H9 (cell line): ENCODE measurements at regions not wholly inside any gene's neighbourhood (a gene's known extent, or its start where the extent isn't known, plus 50 kb on each side); places are given as distances from the start of the nearest gene placed in this dataset.

Experiments
- DNase-seq: peaks from one replicate; pipeline ENCODE4 v3.0.0-alpha.2; 2017
- H2AFZ ChIP-seq: one replicate; pipeline ENCODE4 v1.6.1; 2013; ENCODE audit warnings: mild to moderate bottlenecking, low read length, control low read depth, moderate library complexity
- H2AK5ac ChIP-seq: 2 replicates; pipeline ENCODE4 v1.6.1; 2013; ENCODE audit warnings: low read length, control low read depth, mixed read lengths; ENCODE audit not compliant: insufficient read length
- H2BK120ac ChIP-seq: one replicate; pipeline ENCODE4 v1.6.1; 2013; ENCODE audit warnings: low read depth, mild to moderate bottlenecking, low read length, control low read depth, inconsistent platforms; ENCODE audit not compliant: poor library complexity, severe bottlenecking
- H2BK12ac ChIP-seq: 2 replicates; pipeline ENCODE4 v1.6.1; 2013; ENCODE audit warnings: low read length, control low read depth, mixed read lengths, low read depth; ENCODE audit not compliant: insufficient read length
- H2BK15ac ChIP-seq: 2 replicates; pipeline ENCODE4 v1.6.1; 2013; ENCODE audit warnings: low read depth, low read length, control low read depth
- H2BK20ac ChIP-seq: one replicate; pipeline ENCODE4 v1.6.1; 2013; ENCODE audit warnings: low read depth, mild to moderate bottlenecking, low read length, control low read depth, inconsistent platforms; ENCODE audit not compliant: poor library complexity, severe bottlenecking
- H2BK5ac ChIP-seq: 2 replicates; pipeline ENCODE4 v1.6.1; 2013; ENCODE audit warnings: low read length, control low read depth, mixed read lengths; ENCODE audit not compliant: insufficient read length
- H3K14ac ChIP-seq: 2 replicates; pipeline ENCODE4 v1.6.1; 2013; ENCODE audit warnings: low read length, control low read depth; ENCODE audit not compliant: insufficient read depth
- H3K18ac ChIP-seq: 2 replicates; pipeline ENCODE4 v1.6.1; 2013; ENCODE audit warnings: low read depth, mild to moderate bottlenecking, mixed read lengths, low read length, control low read depth; ENCODE audit not compliant: insufficient read length
- H3K23ac ChIP-seq: 2 replicates; pipeline ENCODE4 v1.6.1; 2013; ENCODE audit warnings: low read length, control low read depth, mixed read lengths, low read depth; ENCODE audit not compliant: insufficient read length
- H3K23me2 ChIP-seq: 2 replicates; pipeline ENCODE4 v1.6.1; 2013; ENCODE audit warnings: low read depth, mild to moderate bottlenecking, mixed read lengths, low read length, control low read depth; ENCODE audit not compliant: insufficient read length, poor library complexity, severe bottlenecking
- H3K27ac ChIP-seq: 2 replicates; pipeline ENCODE4 v1.5.1; 2013; ENCODE audit warnings: low read length, control low read depth, mixed read lengths, low read depth; ENCODE audit not compliant: insufficient read length
- H3K27me3 ChIP-seq: 2 replicates; pipeline ENCODE4 v1.6.1; 2013; ENCODE audit warnings: low read length, control low read depth, inconsistent platforms; ENCODE audit not compliant: insufficient read depth
- H3K4ac ChIP-seq: 2 replicates; pipeline ENCODE4 v1.6.1; 2013; ENCODE audit warnings: low read depth, mild to moderate bottlenecking, control low read depth, inconsistent platforms, low read length, moderate library complexity
- H3K4me1 ChIP-seq: 2 replicates; pipeline ENCODE4 v1.6.1; 2013; ENCODE audit warnings: low read length, control low read depth, inconsistent platforms; ENCODE audit not compliant: insufficient read depth
- H3K4me2 ChIP-seq: 2 replicates; pipeline ENCODE4 v1.6.1; 2013; ENCODE audit warnings: low read length, control low read depth, mixed read lengths; ENCODE audit not compliant: insufficient read length, insufficient read depth
- H3K56ac ChIP-seq: 2 replicates; pipeline ENCODE4 v1.6.1; 2013; ENCODE audit warnings: low read depth, mild to moderate bottlenecking, mixed read lengths, low read length, control low read depth; ENCODE audit not compliant: insufficient read length
- H3K79me1 ChIP-seq: 2 replicates; pipeline ENCODE4 v1.6.1; 2013; ENCODE audit warnings: low read depth, mild to moderate bottlenecking, moderate library complexity, low read length, control low read depth, inconsistent platforms; ENCODE audit not compliant: insufficient read depth, poor library complexity, severe bottlenecking
- H3K79me2 ChIP-seq: 2 replicates; pipeline ENCODE4 v1.6.1; 2013; ENCODE audit warnings: low read length, control low read depth, inconsistent platforms; ENCODE audit not compliant: insufficient read depth
- H3K9ac ChIP-seq: 2 replicates; pipeline ENCODE4 v1.6.1; 2013; ENCODE audit warnings: low read length, control low read depth, mixed read lengths; ENCODE audit not compliant: insufficient read length; ENCODE audit errors: extremely low read depth
- H3K9me3 ChIP-seq: one replicate; pipeline ENCODE4 v1.6.1; 2013; ENCODE audit warnings: low read depth, low read length, inconsistent platforms; ENCODE audit not compliant: control insufficient read depth
- H3T11ph ChIP-seq: one replicate; pipeline ENCODE4 v1.6.1; 2013; ENCODE audit warnings: mild to moderate bottlenecking, low read length, control low read depth, inconsistent platforms
- H4K20me1 ChIP-seq: one replicate; pipeline ENCODE4 v1.6.1; 2013; ENCODE audit not compliant: control insufficient read depth, insufficient read length, insufficient read depth
- H4K5ac ChIP-seq: 2 replicates; pipeline ENCODE4 v1.6.1; 2013; ENCODE audit warnings: low read depth, mild to moderate bottlenecking, mixed read lengths, low read length, control low read depth; ENCODE audit not compliant: insufficient read length
- H4K8ac ChIP-seq: replicated peaks from 2 replicates; pipeline ENCODE4 v1.6.1; 2013; ENCODE audit warnings: low read length, control low read depth, mixed read lengths, low read depth; ENCODE audit not compliant: insufficient read length
- H4K91ac ChIP-seq: 2 replicates; pipeline ENCODE4 v1.6.1; 2013; ENCODE audit warnings: low read depth, mild to moderate bottlenecking, moderate library complexity, mixed read lengths, low read length, control low read depth; ENCODE audit not compliant: insufficient read length
- H3K27ac Mint-ChIP-seq, 3 experiments: 2 replicates in 2 of 3; 3 replicates in 1 of 3; pipeline ENCODE4 v1.8.0; 2020 to 2021; ENCODE audit warnings: mixed read lengths in 3 of 3, mild to moderate bottlenecking in 1 of 3, moderate library complexity in 1 of 3
- H3K27me3 Mint-ChIP-seq: 2 replicates; pipeline ENCODE4 v1.8.0; 2021; ENCODE audit warnings: low read depth, mild to moderate bottlenecking, moderate library complexity, mixed read lengths
- H3K36me3 Mint-ChIP-seq, 3 experiments: 2 replicates in 2 of 3; 3 replicates in 1 of 3; pipeline ENCODE4 v1.8.0; 2020 to 2021; ENCODE audit warnings: low read depth in 3 of 3, mixed read lengths in 3 of 3; ENCODE audit not compliant: insufficient read depth in 1 of 3
- H3K4me1 Mint-ChIP-seq, 2 experiments: 2 replicates each; pipeline ENCODE4 v1.8.0; 2020; ENCODE audit warnings: mixed read lengths in 2 of 2
- H3K4me3 Mint-ChIP-seq, 2 experiments: 2 replicates in 1 of 2; 3 replicates in 1 of 2; pipeline ENCODE4 v1.8.0; 2020 to 2021; ENCODE audit warnings: mild to moderate bottlenecking in 2 of 2, mixed read lengths in 2 of 2, moderate library complexity in 1 of 2
- H3K9me3 Mint-ChIP-seq, 2 experiments: 2 replicates in 1 of 2; 3 replicates in 1 of 2; pipeline ENCODE4 v1.8.0; 2020; ENCODE audit warnings: mild to moderate bottlenecking in 2 of 2, mixed read lengths in 2 of 2, moderate library complexity in 1 of 2
- CTCF ChIP-seq: fragments of 200-600 bp; sonication (generic); conservative IDR thresholded peaks from 3 replicates; pipeline ENCODE4 v1.8.0; 2021; ENCODE audit warnings: antibody characterized with exemption, mild to moderate bottlenecking
- WGBS: extraction: QIAGEN DNeasy Blood & Tissue Kit; methylation state at CpG from one replicate; pipeline ENCODE4 v1.1.7; 2013; ENCODE audit warnings: missing lambda C conversion rate, low lambda C conversion rate, mixed read lengths; ENCODE audit not compliant: insufficient read length; ENCODE audit errors: extremely low coverage; 5-methylcytosine and 5-hydroxymethylcytosine counted together

GRCh38 chr18:34640276-34640675 is 69.8 kb upstream of the DTNA start:
- H2BK5ac ChIP-seq = no peak overlapping the region
- H3K9me3 ChIP-seq = no peaks in the 10 kb centered on the region
- H4K20me1 ChIP-seq = no peaks in the 10 kb centered on the region
- no peak overlapping the region for H4K5ac ChIP-seq
- no peak overlapping the region for H3K4ac ChIP-seq
- no peaks in the 10 kb centered on the region for H3K79me1 ChIP-seq
- no peak overlapping the region for H3K23ac ChIP-seq
- peaks cover 4% of the 10 kb centered on the region; the same call in 1 of the 2 replicates for H3K4me1 ChIP-seq
- Mint-ChIP-seq H3K27ac (peak overlapping the region in 2 of 3 experiments; percentile 46 to 49; a peak in 1 of 7 replicates), H3K27me3 (no peaks in the 10 kb centered on the region), H3K36me3 (no peaks in the 10 kb centered on the region; a peak in 1 of 7 replicates), H3K9me3 (no peaks in the 10 kb centered on the region), H3K4me3 (no peak overlapping the region), H3K4me1 (peaks cover 14 to 16% of the 10 kb centered on the region in 2 experiments)
- no peak overlapping the region for H2AFZ ChIP-seq
- no peaks in the 10 kb centered on the region; the same call in 1 of the 2 replicates for H3K79me2 ChIP-seq
- H2BK12ac ChIP-seq = no peak overlapping the region
- no peak overlapping the region for H4K91ac ChIP-seq
- no peaks in the 10 kb centered on the region for H3K23me2 ChIP-seq
- H2BK120ac ChIP-seq = no peak overlapping the region
- DNase-seq = no peak
- H3K9ac ChIP-seq = no peak overlapping the region
- WGBS = no CpG with 5 or more reads among the region's 1 CpG
- no peak overlapping the region for H4K8ac ChIP-seq
- H3K14ac ChIP-seq = no peak overlapping the region
- no peak overlapping the region for H3K27ac ChIP-seq
- no peak overlapping the region for H2BK15ac ChIP-seq
- TF ChIP-seq CTCF = no peak
- no peak overlapping the region for H3K56ac ChIP-seq
- no peak overlapping the region for H3K4me2 ChIP-seq
- no peaks in the 10 kb centered on the region for H3K27me3 ChIP-seq
- no peak overlapping the region for H3K18ac ChIP-seq
- H3T11ph ChIP-seq = no peak overlapping the region
- H2BK20ac ChIP-seq = no peak overlapping the region
- H2AK5ac ChIP-seq = no peak overlapping the region
